Lung microvascular endothelial cell (primary cell): ENCODE measurements at regions not wholly inside any gene's neighbourhood (a gene's known extent, or its start where the extent isn't known, plus 50 kb on each side); places are given as distances from the start of the nearest gene placed in this dataset.

Experiments
- DNase-seq, 2 donors: peaks; one replicate each; pipeline versions ENCODE4 v3.0.0 to v3.0.0-alpha.2; 2010; ENCODE audit warnings: low read depth in 2 of 2

- DNase-seq: no peak
Observed at GRCh38 chr1:38719880-38720279, 139.7 kb downstream of the RRAGC start.

- DNase-seq: no peak
Observed at GRCh38 chr1:38718031-38718430, 141.5 kb downstream of the RRAGC start.

DNA sequence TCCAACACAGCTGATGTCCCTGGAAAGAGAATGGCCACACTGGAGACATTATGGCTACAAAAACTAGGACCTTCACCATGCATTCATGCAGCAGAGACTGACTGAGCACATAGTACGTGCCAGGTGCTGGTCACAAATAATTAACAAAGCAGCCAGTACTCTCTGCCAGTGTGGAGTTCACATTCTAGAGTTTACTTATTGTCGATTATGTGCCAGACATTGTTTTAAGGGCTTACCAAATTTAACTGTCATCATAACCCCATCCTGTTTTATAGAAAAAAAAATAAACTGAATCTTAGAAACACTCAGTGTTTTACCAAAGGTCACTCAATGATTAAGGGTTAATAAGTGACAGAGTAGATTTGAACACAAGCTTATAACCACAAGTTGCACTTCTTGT, 143.3 kb downstream of the RRAGC start:
- no peak for DNase-seq

GRCh38 chr1:38715415-38715814, 144.2 kb downstream of the RRAGC start:
- DNase-seq: no peak

DNA sequence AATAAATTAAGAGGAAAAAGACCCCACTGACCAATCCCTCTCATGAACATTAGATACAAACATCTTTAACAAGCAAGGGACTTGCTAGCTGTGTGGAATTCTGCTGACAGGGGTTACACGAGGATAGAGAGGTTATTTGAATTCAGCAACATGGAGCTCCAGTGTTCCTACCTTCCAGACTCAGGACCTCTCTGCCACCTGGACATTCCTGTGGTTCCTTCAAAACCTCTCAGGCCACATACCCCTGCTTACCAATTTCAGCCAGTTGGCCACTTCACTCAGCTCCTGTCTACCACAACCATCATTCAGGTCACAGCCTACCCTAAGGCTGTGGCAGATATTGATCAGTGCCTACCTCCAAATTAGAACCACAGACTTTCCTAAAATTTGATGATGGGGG, 147.5 kb downstream of the RRAGC start:
- no peak for DNase-seq

DNA sequence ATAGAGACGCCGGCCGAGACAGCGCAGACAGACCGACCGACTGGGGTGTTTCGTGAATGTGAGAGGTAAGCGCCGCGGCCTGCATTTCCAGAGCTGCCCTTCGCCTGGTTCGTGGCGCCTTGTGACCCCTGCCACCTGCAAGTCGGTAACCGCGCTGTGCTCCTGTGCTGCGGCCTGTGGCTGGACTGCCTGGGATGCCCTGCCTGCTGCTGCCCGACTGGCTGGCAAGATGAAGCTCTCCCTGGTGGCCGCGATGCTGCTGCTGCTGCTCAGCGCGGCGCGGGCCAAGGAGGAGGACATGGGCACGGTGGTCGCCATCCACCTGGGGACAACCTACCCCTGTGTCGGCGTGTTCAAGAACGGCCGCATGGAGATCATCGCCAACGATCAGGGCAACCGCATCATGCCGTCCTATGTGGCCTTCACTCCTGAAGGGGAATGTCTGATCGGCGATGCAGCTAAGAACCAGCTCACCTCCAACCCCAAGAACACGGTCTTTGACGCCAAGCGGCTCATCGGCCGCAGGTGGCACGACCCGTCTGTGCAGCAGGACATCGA, 150.8 kb downstream of the RRAGC start:
- no peak for DNase-seq

- no peak for DNase-seq
Observed at GRCh38 chr1:38701088-38701487, 158.5 kb downstream of the RRAGC start.

DNA sequence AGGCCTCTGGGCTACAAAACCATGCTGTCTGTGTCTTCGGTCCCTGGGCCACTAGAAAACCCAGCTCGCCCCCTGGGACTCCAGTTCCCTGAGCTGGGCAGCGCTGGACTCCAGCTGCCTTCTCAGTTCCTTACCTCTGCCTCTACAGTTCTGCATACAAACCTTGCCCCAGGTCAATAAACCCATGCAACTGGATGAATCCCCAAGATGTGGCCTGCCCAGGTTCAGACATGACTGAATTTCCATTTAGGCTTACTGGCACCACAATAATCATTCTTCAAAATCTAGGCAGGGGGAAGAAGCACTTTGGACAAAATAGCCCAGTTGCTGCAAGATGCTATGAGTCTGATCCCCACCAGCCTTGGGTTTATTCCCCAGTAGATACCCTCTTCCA, 159.5 kb downstream of the RRAGC start:
- DNase-seq: no peak

DNA sequence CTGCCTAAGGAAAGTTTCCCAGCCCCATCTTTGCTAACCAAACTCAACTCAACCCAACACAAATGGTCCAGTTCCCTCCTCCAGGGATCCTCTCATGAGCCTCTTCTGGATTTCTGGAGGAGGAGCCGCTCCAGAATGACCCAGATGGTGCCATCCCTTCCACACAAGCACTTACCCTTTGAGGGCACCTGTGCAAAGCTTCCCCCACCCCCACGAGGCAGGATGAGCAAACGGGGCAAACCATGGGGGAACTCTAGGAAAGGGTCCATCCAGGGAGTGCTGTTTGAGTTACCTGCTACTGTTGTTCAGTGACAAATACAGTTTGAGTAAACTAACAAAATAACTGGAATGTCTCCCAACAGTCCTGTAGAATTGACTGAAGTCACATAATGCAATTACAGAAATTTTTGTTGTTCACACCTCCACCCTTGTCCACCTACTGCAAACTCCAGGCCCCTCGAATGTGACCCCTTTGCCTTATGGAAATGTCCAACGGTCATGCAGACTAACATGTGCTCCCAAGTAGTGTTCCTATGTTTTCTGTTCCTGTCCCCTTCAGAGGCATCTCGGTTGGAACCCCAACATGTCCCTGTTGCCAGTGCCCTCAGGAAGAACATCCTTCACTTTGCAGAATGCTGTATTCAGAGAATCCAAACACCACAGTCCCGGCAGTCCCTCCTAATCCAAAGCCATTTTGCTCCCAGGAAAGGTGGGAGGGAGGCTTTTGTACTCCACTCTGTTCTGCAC, 160.1 kb downstream of the RRAGC start:
- DNase-seq: no peak

- DNase-seq: no peak
Observed at GRCh38 chr1:38697387-38697786, 162.2 kb downstream of the RRAGC start.

DNA sequence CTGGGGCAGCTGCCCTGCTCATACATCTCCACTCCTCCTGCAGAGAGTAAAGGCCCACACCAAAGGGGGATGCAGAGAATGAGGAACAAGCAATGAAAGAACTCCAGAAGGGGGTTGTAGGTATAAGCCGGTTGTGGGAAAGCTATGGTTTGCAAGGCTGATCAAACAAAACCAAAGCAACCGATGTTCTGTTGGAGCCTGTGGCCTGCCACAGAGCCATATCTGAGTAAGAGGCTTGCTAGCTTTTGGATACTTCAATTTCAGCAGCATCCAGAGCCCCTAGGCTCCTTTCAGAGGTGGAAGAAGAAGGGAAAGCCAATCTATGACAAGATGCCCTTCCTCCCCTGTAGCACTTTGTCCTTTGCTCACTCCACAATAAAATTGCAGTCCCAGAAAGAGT, 163.2 kb downstream of the RRAGC start:
- no peak for DNase-seq

DNA sequence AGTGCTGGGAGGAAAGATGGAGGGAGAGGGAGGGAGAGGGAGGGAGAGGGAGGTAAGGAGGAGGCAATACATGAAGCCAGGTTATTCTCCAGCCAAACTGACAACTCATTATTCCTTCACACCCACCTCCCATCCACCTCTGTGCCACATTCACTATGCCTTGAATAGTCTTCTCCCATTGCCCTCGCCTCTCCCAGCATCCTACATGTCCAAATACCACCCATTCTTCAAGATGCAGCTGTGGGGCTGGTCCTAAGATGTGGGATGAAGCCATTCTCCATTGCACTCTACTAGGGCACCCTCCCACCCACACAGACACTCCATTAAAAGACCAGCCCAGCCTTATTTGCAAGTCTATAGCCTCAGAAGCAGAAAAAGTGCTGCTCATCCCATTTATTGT, 165.8 kb downstream of the RRAGC start:
- DNase-seq: no peak

DNA sequence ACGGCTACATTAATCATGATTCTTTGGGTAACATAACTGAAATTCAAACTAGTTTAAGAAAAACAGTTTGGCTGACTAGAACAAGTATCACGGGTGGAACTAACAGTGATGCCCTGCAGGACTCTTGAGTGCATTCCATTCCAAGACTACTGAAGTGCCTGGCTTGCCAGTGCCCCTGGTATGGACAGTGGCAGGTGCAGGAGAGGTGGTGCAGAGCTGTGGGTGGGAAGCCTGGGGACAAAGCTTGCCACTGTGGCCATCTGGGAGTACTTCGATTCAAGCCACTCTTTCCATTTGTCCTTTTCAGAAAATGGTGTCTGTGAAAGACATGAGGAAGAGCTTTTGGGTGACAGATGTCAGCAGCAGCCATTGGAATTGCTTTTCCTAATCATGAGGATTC, 166.5 kb downstream of the RRAGC start:
- DNase-seq: no peak

- DNase-seq: no peak
Observed at GRCh38 chr1:38690790-38691449, 168.7 kb downstream of the RRAGC start.

DNA sequence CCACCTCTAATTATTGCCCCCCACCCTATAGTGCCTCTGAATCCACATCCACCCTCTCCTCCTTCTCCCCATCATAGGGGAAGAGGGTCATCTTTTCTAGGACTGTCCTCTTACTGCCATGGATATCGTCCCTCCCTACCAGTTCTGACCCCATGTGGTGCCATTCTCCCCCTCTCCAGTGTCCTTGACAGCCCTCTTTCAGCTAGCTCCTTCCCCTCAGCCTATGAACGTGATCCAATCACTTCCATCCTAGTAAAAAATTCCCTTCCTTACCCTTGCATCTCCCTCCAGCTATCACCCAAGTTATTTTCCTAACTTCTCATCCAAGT, 172.7 kb downstream of the RRAGC start:
- no peak for DNase-seq

DNA sequence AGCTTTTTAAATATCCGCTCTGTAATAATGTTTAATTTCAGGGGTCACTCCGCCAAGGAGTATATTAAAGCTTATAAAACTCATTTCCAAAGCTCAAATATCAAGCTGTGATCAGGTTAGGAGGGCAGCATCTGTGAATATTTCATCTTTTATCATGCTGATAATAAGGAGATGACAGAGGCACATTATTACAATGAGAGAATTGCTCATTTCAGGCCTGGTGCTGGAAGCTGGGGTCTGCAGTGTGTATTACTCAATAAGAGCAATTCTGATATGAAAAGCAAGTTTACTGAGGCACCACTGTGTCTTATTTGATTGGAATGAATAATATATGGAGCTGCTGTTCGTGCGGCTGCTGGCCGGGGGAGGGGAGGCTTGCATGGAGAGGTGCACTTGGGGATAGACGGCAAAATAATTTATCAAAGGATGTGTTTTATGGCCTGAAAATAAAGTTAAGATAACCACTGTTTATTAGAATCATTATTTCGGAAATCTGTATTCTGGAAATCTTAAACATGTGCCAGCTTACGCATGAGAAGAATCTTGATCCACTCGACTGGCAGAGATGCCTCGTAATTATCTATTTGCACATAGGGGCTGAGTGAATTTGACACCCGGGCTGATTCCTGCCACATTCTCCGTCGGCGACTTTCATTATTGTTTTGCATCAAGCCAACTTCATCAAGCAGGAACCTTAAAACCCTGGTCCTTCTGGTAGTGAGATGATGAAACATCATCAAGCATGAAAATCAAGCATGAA, 173.2 kb downstream of the RRAGC start:
- DNase-seq: no peak

DNA sequence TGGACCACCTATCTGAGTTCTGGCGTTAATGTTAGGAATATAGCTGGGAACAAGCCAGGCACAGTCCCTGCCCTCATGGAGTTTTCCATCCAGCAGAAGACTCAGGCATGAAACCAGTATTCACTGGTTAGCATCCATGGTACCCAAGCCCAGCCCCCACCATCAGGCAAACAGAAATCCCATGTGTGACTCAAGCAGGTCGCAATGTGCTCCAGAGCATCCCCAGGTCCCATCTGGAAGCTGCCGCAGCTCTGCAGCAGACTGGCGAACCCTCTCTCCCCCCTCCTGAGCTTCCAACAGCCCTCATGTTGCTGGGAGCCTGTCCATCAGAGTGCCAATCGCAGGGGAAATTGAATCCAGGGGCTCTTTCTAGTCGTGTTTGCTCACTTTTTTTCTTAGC, 174.2 kb downstream of the RRAGC start:
- no peak for DNase-seq

DNA sequence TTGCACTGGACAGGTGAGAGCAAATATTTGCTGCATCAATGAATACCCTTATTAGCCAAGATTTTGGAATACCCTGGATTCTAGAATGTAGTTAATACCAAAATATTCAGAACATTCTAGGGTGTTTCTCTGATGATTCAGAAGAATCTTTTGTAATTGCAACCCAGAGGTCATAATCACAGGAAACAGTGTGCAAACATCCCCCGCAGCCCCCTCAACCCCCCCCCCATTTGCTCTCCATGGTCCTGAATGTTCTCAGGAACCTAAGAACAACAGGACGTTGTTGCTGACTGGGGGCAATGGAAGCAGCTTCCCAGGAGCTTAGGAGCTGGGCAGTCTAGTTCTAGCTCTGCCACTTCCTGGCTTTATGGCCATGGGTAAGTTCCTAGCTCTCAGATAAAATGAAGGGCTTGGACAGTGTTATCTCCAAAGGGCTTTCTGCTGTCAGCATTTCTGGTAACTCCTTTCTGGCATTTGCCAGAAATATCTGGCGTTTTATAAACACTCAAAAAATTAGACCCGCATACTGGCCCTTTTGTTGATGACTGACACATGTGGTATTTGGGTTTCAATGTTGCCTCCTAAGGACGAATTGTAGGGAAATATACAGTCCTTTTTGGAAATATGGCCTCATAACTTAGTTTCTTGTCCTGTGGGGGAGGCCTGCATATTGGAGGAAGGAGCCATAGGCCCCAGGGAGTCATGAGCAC, 178.6 kb downstream of the RRAGC start:
- DNase-seq: peak; percentile 33 to 66

- no peak for DNase-seq
Observed at GRCh38 chr1:38677756-38678155, 181.8 kb downstream of the RRAGC start.

DNA sequence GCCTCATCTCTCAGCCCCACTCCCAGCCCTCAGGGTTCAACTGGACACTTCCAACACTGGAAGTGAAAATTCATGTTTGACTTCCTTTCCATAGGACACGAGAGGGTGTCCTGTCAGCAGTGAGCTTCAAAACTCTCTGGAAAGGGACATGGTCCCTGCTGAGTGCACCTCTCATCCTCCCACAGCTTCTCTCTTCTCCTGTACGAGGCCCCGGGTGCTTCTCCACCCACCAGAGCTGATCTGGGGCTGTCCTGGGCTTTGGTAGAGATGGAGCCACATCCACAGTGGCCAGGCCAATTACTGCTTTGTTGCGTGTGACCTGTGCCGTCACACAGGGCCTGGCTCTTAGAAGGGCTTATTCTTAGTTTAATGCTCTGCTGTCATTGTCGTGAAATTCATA, 182.3 kb downstream of the RRAGC start:
- DNase-seq: no peak

DNA sequence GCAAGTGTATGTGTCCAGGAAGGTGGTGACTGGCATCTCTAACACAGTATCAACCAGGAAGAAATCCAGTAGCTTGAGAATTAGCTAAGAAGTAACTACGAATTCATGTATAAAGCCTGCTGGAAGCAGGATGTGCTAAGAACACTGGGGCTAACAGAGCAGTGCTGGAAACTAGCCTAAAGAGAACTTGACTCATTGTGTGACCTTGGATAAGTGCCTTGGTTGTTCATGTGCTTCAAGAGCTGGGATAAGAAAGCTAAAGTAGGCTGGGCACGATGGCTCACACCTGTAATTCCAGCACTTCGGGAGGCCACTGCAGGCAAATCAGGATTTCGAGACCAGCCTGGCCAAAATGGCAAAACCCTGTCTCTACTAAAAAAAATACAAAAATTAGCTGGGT, 186.9 kb downstream of the RRAGC start:
- DNase-seq: no peak

- no peak for DNase-seq
Observed at GRCh38 chr1:38671221-38671620, 188.4 kb downstream of the RRAGC start.
